Muscle layer of duodenum (tissue), 2 donors: ENCODE measurements at regions not wholly inside any gene's neighbourhood (a gene's known extent, or its start where the extent isn't known, plus 50 kb on each side); places are given as distances from the start of the nearest gene placed in this dataset.

Experiments
- H3K27ac ChIP-seq: one replicate; pipeline ENCODE4 v1.7.0; 2013; ENCODE audit warnings: mild to moderate bottlenecking, low read length
- H3K27me3 ChIP-seq: one replicate; pipeline ENCODE4 v1.7.0; 2013; ENCODE audit warnings: low read depth, mild to moderate bottlenecking, control low read depth, low read length
- H3K36me3 ChIP-seq, 2 donors: one replicate each; pipeline ENCODE4 v1.7.0; 2013; ENCODE audit warnings: low read length in 2 of 2, control low read depth in 1 of 2, mild to moderate bottlenecking in 1 of 2; ENCODE audit not compliant: insufficient read depth in 2 of 2, control insufficient read depth in 1 of 2
- H3K4me1 ChIP-seq, 2 donors: one replicate each; pipeline ENCODE4 v1.7.0; 2013; ENCODE audit warnings: low read length in 2 of 2, mild to moderate bottlenecking in 2 of 2, control low read depth in 1 of 2, moderate library complexity in 1 of 2; ENCODE audit not compliant: insufficient read depth in 2 of 2, control insufficient read depth in 1 of 2
- H3K4me3 ChIP-seq, 2 donors: one replicate each; pipeline ENCODE4 v1.7.0; 2013; ENCODE audit warnings: low read length in 2 of 2, low read depth in 1 of 2, mild to moderate bottlenecking in 1 of 2
- H3K9me3 ChIP-seq, 2 donors: one replicate each; pipeline ENCODE4 v1.7.0; 2013; ENCODE audit warnings: low read length in 2 of 2, control low read depth in 1 of 2, mild to moderate bottlenecking in 1 of 2; ENCODE audit not compliant: control insufficient read depth in 1 of 2
- donor health status: healthy.

- Histone ChIP-seq H3K36me3 (no peaks in the 10 kb centered on the region), H3K4me1 (no peaks in the 10 kb centered on the region), H3K27me3 (no peaks in the 10 kb centered on the region), H3K9me3 (peaks cover 0 to 3% of the 10 kb centered on the region in 2 donors), H3K4me3 (no peak overlapping the region), H3K27ac (no peak overlapping the region)
Measured at GRCh38 chr5:136694258-136694657, 328.9 kb upstream of the TRPC7 start.

- Histone ChIP-seq H3K4me1 (no peaks in the 10 kb centered on the region), H3K27ac (no peak overlapping the region), H3K36me3 (no peaks in the 10 kb centered on the region), H3K9me3 (peaks cover 0 to 31% of the 10 kb centered on the region in 2 donors), H3K4me3 (no peak overlapping the region), H3K27me3 (no peaks in the 10 kb centered on the region)
Measured at GRCh38 chr5:136689552-136689951, 324.2 kb upstream of the TRPC7 start.

- Histone ChIP-seq H3K36me3 (no peaks in the 10 kb centered on the region), H3K4me3 (no peak overlapping the region), H3K27me3 (no peaks in the 10 kb centered on the region), H3K9me3 (peaks cover 0 to 31% of the 10 kb centered on the region in 2 donors), H3K27ac (no peak overlapping the region), H3K4me1 (no peaks in the 10 kb centered on the region)
Measured at GRCh38 chr5:136686192-136686872, 321.0 kb upstream of the TRPC7 start.

GRCh38 chr5:136682986-136683385 lies 317.6 kb upstream of the TRPC7 start:
- Histone ChIP-seq H3K4me1 (no peaks in the 10 kb centered on the region), H3K36me3 (no peaks in the 10 kb centered on the region), H3K9me3 (peaks cover 0 to 19% of the 10 kb centered on the region in 2 donors), H3K27me3 (no peaks in the 10 kb centered on the region), H3K4me3 (no peak overlapping the region), H3K27ac (no peak overlapping the region)

- no peaks in the 10 kb centered on the region for H3K36me3 ChIP-seq
- H3K4me1 ChIP-seq = no peaks in the 10 kb centered on the region
- H3K27me3 ChIP-seq = no peaks in the 10 kb centered on the region
- no peak overlapping the region for H3K27ac ChIP-seq
- no peaks in the 10 kb centered on the region for H3K9me3 ChIP-seq
- no peak overlapping the region for H3K4me3 ChIP-seq
Measured at GRCh38 chr5:136679233-136679632, 313.9 kb upstream of the TRPC7 start.

GRCh38 chr5:136677217-136677616 lies 311.9 kb upstream of the TRPC7 start:
- H3K27me3 ChIP-seq = no peaks in the 10 kb centered on the region
- H3K4me3 ChIP-seq = no peak overlapping the region

GRCh38 chr5:136676685-136677084 lies 311.3 kb upstream of the TRPC7 start:
- Histone ChIP-seq H3K36me3 (no peaks in the 10 kb centered on the region), H3K4me1 (no peaks in the 10 kb centered on the region), H3K4me3 (no peak overlapping the region), H3K27ac (no peak overlapping the region), H3K9me3 (no peaks in the 10 kb centered on the region), H3K27me3 (no peaks in the 10 kb centered on the region)

More at GRCh38 chr5:136677217-136677616, 311.9 kb upstream of the TRPC7 start:
- Histone ChIP-seq H3K9me3 (no peaks in the 10 kb centered on the region), H3K4me1 (no peaks in the 10 kb centered on the region), H3K36me3 (no peaks in the 10 kb centered on the region), H3K27ac (no peak overlapping the region)

- Histone ChIP-seq H3K4me3 (no peak overlapping the region), H3K4me1 (no peaks in the 10 kb centered on the region), H3K36me3 (no peaks in the 10 kb centered on the region), H3K27ac (no peak overlapping the region), H3K9me3 (no peaks in the 10 kb centered on the region), H3K27me3 (no peaks in the 10 kb centered on the region)
Measured at GRCh38 chr5:136675769-136676168, 310.4 kb upstream of the TRPC7 start.

GRCh38 chr5:136674178-136674577 lies 308.8 kb upstream of the TRPC7 start:
- Histone ChIP-seq H3K4me3 (no peak overlapping the region), H3K4me1 (no peaks in the 10 kb centered on the region), H3K36me3 (no peaks in the 10 kb centered on the region), H3K27me3 (no peaks in the 10 kb centered on the region), H3K27ac (no peak overlapping the region), H3K9me3 (no peaks in the 10 kb centered on the region)

- Histone ChIP-seq H3K36me3 (no peaks in the 10 kb centered on the region), H3K27ac (no peak overlapping the region), H3K4me3 (no peak overlapping the region), H3K4me1 (no peaks in the 10 kb centered on the region), H3K27me3 (no peaks in the 10 kb centered on the region), H3K9me3 (no peaks in the 10 kb centered on the region)
Measured at GRCh38 chr5:136667789-136668188, 302.4 kb upstream of the TRPC7 start.

GRCh38 chr5:136666970-136667620 lies 301.8 kb upstream of the TRPC7 start:
- H3K4me1 ChIP-seq = no peaks in the 10 kb centered on the region

GRCh38 chr5:136665331-136665730 lies 300.0 kb upstream of the TRPC7 start:
- Histone ChIP-seq H3K9me3 (no peaks in the 10 kb centered on the region), H3K27me3 (no peaks in the 10 kb centered on the region), H3K36me3 (no peaks in the 10 kb centered on the region), H3K27ac (no peak overlapping the region), H3K4me1 (no peaks in the 10 kb centered on the region), H3K4me3 (no peak overlapping the region)

More at GRCh38 chr5:136666970-136667620, 301.8 kb upstream of the TRPC7 start:
- H3K4me3 ChIP-seq = no peak overlapping the region
- no peaks in the 10 kb centered on the region for H3K9me3 ChIP-seq
- H3K27me3 ChIP-seq = no peaks in the 10 kb centered on the region
- no peaks in the 10 kb centered on the region for H3K36me3 ChIP-seq
- H3K27ac ChIP-seq = no peak overlapping the region
